GM18498 (cell line): ENCODE measurements at regions not wholly inside any gene's neighbourhood (a gene's known extent, or its start where the extent isn't known, plus 50 kb on each side); places are given as distances from the start of the nearest gene placed in this dataset.
"Not testable (repeated sequence)": the region's sequence is repeated elsewhere in the genome, so short reads cannot be mapped to it uniquely, and the experiment has no call there.

Experiments
- ATAC-seq: cut with Tn5 transposase; IDR thresholded peaks from one replicate; pipeline ENCODE4 v1.9.1; 2021; ENCODE audit warnings: mild to moderate bottlenecking, moderate library complexity; ENCODE audit not compliant: unreplicated experiment

- no peak for ATAC-seq
These were observed 115.5 kb downstream of the BUB3 start for GRCh38 chr10:123269675-123270074.

GRCh38 chr10:123270221-123270620 lies 116.0 kb downstream of the BUB3 start:
- ATAC-seq = no peak

- no peak for ATAC-seq
These were observed 116.6 kb downstream of the BUB3 start for GRCh38 chr10:123270806-123271205.

GRCh38 chr10:123272171-123272570 lies 118.0 kb downstream of the BUB3 start:
- no peak for ATAC-seq

GRCh38 chr10:123274306-123275135 lies 120.3 kb downstream of the BUB3 start:
- ATAC-seq = no peak

GRCh38 chr10:123275136-123275564 lies 120.9 kb downstream of the BUB3 start:
- ATAC-seq = no peak

GRCh38 chr10:123278445-123278844 lies 124.2 kb downstream of the BUB3 start:
- no peak for ATAC-seq

- not testable (repeated sequence) for ATAC-seq
These were observed 129.2 kb downstream of the BUB3 start for GRCh38 chr10:123283371-123283770.

GRCh38 chr10:123284022-123284421 lies 129.8 kb downstream of the BUB3 start:
- ATAC-seq = no peak

GRCh38 chr10:123287594-123288247 lies 133.5 kb downstream of the BUB3 start:
- ATAC-seq = no peak

GRCh38 chr10:123289432-123289831 lies 135.2 kb downstream of the BUB3 start:
- no peak for ATAC-seq

- no peak for ATAC-seq
These were observed 139.9 kb downstream of the BUB3 start for GRCh38 chr10:123294109-123294508.

GRCh38 chr10:123294886-123295285 lies 140.7 kb downstream of the BUB3 start:
- no peak for ATAC-seq

- no peak for ATAC-seq
These were observed 141.4 kb downstream of the BUB3 start for GRCh38 chr10:123295644-123296043.

- ATAC-seq = no peak
These were observed 143.0 kb downstream of the BUB3 start for GRCh38 chr10:123297175-123297574.

GRCh38 chr10:123298583-123298982 lies 144.4 kb downstream of the BUB3 start:
- no peak for ATAC-seq

GRCh38 chr10:123299598-123299997 lies 145.4 kb downstream of the BUB3 start:
- no peak for ATAC-seq

GRCh38 chr10:123301077-123301857 lies 147.1 kb downstream of the BUB3 start:
- ATAC-seq = no peak

GRCh38 chr10:123303581-123304337 lies 149.6 kb downstream of the BUB3 start:
- no peak for ATAC-seq

GRCh38 chr10:123305671-123306070 lies 151.5 kb downstream of the BUB3 start:
- no peak for ATAC-seq

- no peak for ATAC-seq
These were observed 152.1 kb downstream of the BUB3 start for GRCh38 chr10:123306290-123306689.
